ENCODE measurements at regions not wholly inside any gene's neighbourhood (a gene's known extent, or its start where the extent isn't known, plus 50 kb on each side); places are given as distances from the start of the nearest gene placed in this dataset.
"Not testable (repeated sequence)": the region's sequence is repeated elsewhere in the genome, so short reads cannot be mapped to it uniquely, and the experiment has no call there.

GRCh38 chr17:71782021-71782420, 338.8 kb upstream of the SOX9 start:
- TF ChIP-seq, protein P1, sequence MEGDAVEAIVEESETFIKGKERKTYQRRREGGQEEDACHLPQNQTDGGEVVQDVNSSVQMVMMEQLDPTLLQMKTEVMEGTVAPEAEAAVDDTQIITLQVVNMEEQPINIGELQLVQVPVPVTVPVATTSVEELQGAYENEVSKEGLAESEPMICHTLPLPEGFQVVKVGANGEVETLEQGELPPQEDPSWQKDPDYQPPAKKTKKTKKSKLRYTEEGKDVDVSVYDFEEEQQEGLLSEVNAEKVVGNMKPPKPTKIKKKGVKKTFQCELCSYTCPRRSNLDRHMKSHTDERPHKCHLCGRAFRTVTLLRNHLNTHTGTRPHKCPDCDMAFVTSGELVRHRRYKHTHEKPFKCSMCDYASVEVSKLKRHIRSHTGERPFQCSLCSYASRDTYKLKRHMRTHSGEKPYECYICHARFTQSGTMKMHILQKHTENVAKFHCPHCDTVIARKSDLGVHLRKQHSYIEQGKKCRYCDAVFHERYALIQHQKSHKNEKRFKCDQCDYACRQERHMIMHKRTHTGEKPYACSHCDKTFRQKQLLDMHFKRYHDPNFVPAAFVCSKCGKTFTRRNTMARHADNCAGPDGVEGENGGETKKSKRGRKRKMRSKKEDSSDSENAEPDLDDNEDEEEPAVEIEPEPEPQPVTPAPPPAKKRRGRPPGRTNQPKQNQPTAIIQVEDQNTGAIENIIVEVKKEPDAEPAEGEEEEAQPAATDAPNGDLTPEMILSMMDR (conservative IDR thresholded peaks at IDR 0.05; ENCODE audit: low read depth, low read length), result not testable (repeated sequence)
- TF ChIP-seq EZH2 (IDR thresholded peaks at IDR 0.05; ENCODE audit: low read length, unreplicated experiment); EZH2phosphoT487 (IDR thresholded peaks at IDR 0.05; ENCODE audit: borderline replicate concordance, low read length): not testable (repeated sequence)
